ENCODE measurements at regions not wholly inside any gene's neighbourhood (a gene's known extent, or its start where the extent isn't known, plus 50 kb on each side); places are given as distances from the start of the nearest gene placed in this dataset.

- Histone ChIP-seq H3K4me3 (ENCODE audit: low read depth, low read length, poor library complexity, severe bottlenecking) (no peak overlapping the region), H3K79me2 (ENCODE audit: insufficient read depth, low read depth, low read length) (no peaks in the 10 kb centered on the region), H4K20me1 (ENCODE audit: insufficient read depth, low read length) (no peaks in the 10 kb centered on the region), H3K36me3 (ENCODE audit: insufficient read depth, low read length) (no peaks in the 10 kb centered on the region), H2AFZ (ENCODE audit: low read length) (peak overlapping the region; percentile 1; the same call in 1 of the 2 replicates), H3K4me2 (ENCODE audit: low read length) (no peak overlapping the region), H3K9me3 (ENCODE audit: low read length) (peaks cover 13% of the 10 kb centered on the region; the same call in 1 of the 2 replicates), H3K9me2 (ENCODE audit: insufficient read depth, low read length) (no peaks in the 10 kb centered on the region), H3K4me1 (ENCODE audit: insufficient read depth, low read length, poor library complexity, severe bottlenecking) (no peaks in the 10 kb centered on the region), H3K27ac (ENCODE audit: low read depth, low read length, poor library complexity, severe bottlenecking) (no peak overlapping the region)
- ChIA-PET CTCF (ENCODE audit: unreplicated experiment) (no interaction called here), POLR2A (interaction anchor here (0.6 to 1.2 kb wide), 3 partner anchors 22 to 220 kb away, joined by 3 to 4 read pairs (median 3); no protein-coding TSS in a partner anchor)
- intact Hi-C loops (cut with micrococcal nuclease; ENCODE audit: unreplicated experiment): no loop called here
- DNase-seq (ENCODE audit: low spot score): no peak
- no peak for TF ChIP-seq CTCF (conservative IDR thresholded peaks at IDR 0.05; ENCODE audit: low read length)
- no peak for TF ChIP-seq EZH2phosphoT487 (IDR thresholded peaks at IDR 0.05; ENCODE audit: borderline replicate concordance, low read depth, low read length)
- no TSS peak for BruUV-seq (replicated peaks)
These were observed 214.4 kb upstream of the SLC39A10 start for GRCh38 chr2:195442458-195443175.

- no peaks in the 10 kb centered on the region for H3K36me3 ChIP-seq (ENCODE audit: insufficient read depth, low read length)
- H3K9me2 ChIP-seq (ENCODE audit: insufficient read depth, low read length): no peaks in the 10 kb centered on the region
- no peak for TF ChIP-seq CTCF (conservative IDR thresholded peaks at IDR 0.05; ENCODE audit: low read length)
- TF ChIP-seq EZH2phosphoT487 (IDR thresholded peaks at IDR 0.05; ENCODE audit: borderline replicate concordance, low read depth, low read length): no peak
- DNase-seq (ENCODE audit: low spot score): no peak
- H3K4me2 ChIP-seq (ENCODE audit: low read length): no peak overlapping the region
- H3K27ac ChIP-seq (ENCODE audit: low read depth, low read length, poor library complexity, severe bottlenecking): no peak overlapping the region
- H3K9me3 ChIP-seq (ENCODE audit: low read length): peaks cover 13% of the 10 kb centered on the region; the same call in 1 of the 2 replicates
- ChIA-PET CTCF (ENCODE audit: unreplicated experiment) (no interaction called here), POLR2A (interaction anchor here (0.7 kb wide), 1 partner anchor 136 kb away, joined by 3 read pairs; no protein-coding TSS in a partner anchor)
- H2AFZ ChIP-seq (ENCODE audit: low read length): no peak overlapping the region
- intact Hi-C loops (cut with micrococcal nuclease; ENCODE audit: unreplicated experiment): no loop called here
- no TSS peak for BruUV-seq (replicated peaks)
- H3K4me3 ChIP-seq (ENCODE audit: low read depth, low read length, poor library complexity, severe bottlenecking): no peak overlapping the region
- no peaks in the 10 kb centered on the region for H4K20me1 ChIP-seq (ENCODE audit: insufficient read depth, low read length)
- no peaks in the 10 kb centered on the region for H3K79me2 ChIP-seq (ENCODE audit: insufficient read depth, low read depth, low read length)
- no peaks in the 10 kb centered on the region for H3K4me1 ChIP-seq (ENCODE audit: insufficient read depth, low read length, poor library complexity, severe bottlenecking)
These were observed 218.3 kb upstream of the SLC39A10 start for GRCh38 chr2:195438692-195439091.

GRCh38 chr2:195437521-195437920 is 219.5 kb upstream of the SLC39A10 start:
- DNase-seq (ENCODE audit: low spot score): no peak
- H3K4me2 ChIP-seq (ENCODE audit: low read length): no peak overlapping the region
- CTCF ChIA-PET (ENCODE audit: unreplicated experiment): no interaction called here
- H3K36me3 ChIP-seq (ENCODE audit: insufficient read depth, low read length): no peaks in the 10 kb centered on the region
- no peaks in the 10 kb centered on the region for H4K20me1 ChIP-seq (ENCODE audit: insufficient read depth, low read length)
- H3K4me3 ChIP-seq (ENCODE audit: low read depth, low read length, poor library complexity, severe bottlenecking): no peak overlapping the region
- no peaks in the 10 kb centered on the region for H3K79me2 ChIP-seq (ENCODE audit: insufficient read depth, low read depth, low read length)
- POLR2A ChIA-PET: no interaction called here
- BruUV-seq (replicated peaks): no TSS peak
- H3K27ac ChIP-seq (ENCODE audit: low read depth, low read length, poor library complexity, severe bottlenecking): no peak overlapping the region
- H3K9me2 ChIP-seq (ENCODE audit: insufficient read depth, low read length): no peaks in the 10 kb centered on the region
- TF ChIP-seq EZH2phosphoT487 (IDR thresholded peaks at IDR 0.05; ENCODE audit: borderline replicate concordance, low read depth, low read length) (no peak), CTCF (conservative IDR thresholded peaks at IDR 0.05; ENCODE audit: low read length) (no peak)
- no peaks in the 10 kb centered on the region for H3K4me1 ChIP-seq (ENCODE audit: insufficient read depth, low read length, poor library complexity, severe bottlenecking)
- H2AFZ ChIP-seq (ENCODE audit: low read length): no peak overlapping the region
- H3K9me3 ChIP-seq (ENCODE audit: low read length): peaks cover 17% of the 10 kb centered on the region; the same call in 1 of the 2 replicates
- intact Hi-C loops (cut with micrococcal nuclease; ENCODE audit: unreplicated experiment): no loop called here
